HG02588 (cell line): ENCODE measurements at regions not wholly inside any gene's neighbourhood (a gene's known extent, or its start where the extent isn't known, plus 50 kb on each side); places are given as distances from the start of the nearest gene placed in this dataset.
A peak's percentile ranks its signal among the peaks of the same experiment; 100 is the strongest.

Source experiments
- ATAC-seq: cut with Tn5 transposase; IDR thresholded peaks from one replicate; pipeline ENCODE4 v1.9.1; 2021; ENCODE audit warnings: mild to moderate bottlenecking, moderate library complexity; ENCODE audit not compliant: unreplicated experiment

- ATAC-seq = no peak
These were observed 540.1 kb upstream of the SEMA6D start for GRCh38 chr15:47177177-47177576.

- ATAC-seq = no peak
These were observed 537.3 kb upstream of the SEMA6D start for GRCh38 chr15:47179988-47180387.

GRCh38 chr15:47182818-47183217, 534.5 kb upstream of the SEMA6D start:
- no peak for ATAC-seq

GRCh38 chr15:47184003-47184907, 533.0 kb upstream of the SEMA6D start:
- ATAC-seq = no peak

GRCh38 chr15:47184908-47185801, 532.1 kb upstream of the SEMA6D start:
- no peak for ATAC-seq

GRCh38 chr15:47186075-47186474, 531.2 kb upstream of the SEMA6D start:
- ATAC-seq = no peak

GRCh38 chr15:47188758-47189507, 528.4 kb upstream of the SEMA6D start:
- ATAC-seq = no peak

GRCh38 chr15:47194718-47195117, 522.6 kb upstream of the SEMA6D start:
- no peak for ATAC-seq

GRCh38 chr15:47196048-47196447, 521.3 kb upstream of the SEMA6D start:
- peak; percentile 91 for ATAC-seq

GRCh38 chr15:47203993-47204392, 513.3 kb upstream of the SEMA6D start:
- ATAC-seq = no peak

- ATAC-seq = no peak
These were observed 510.8 kb upstream of the SEMA6D start for GRCh38 chr15:47206358-47206978.

- ATAC-seq = no peak
These were observed 507.7 kb upstream of the SEMA6D start for GRCh38 chr15:47209591-47209990.

- no peak for ATAC-seq
These were observed 504.9 kb upstream of the SEMA6D start for GRCh38 chr15:47212222-47213010.

- no peak for ATAC-seq
These were observed 503.4 kb upstream of the SEMA6D start for GRCh38 chr15:47213883-47214282.

GRCh38 chr15:47218295-47218694, 499.0 kb upstream of the SEMA6D start:
- no peak for ATAC-seq

- ATAC-seq = no peak
These were observed 472.9 kb upstream of the SEMA6D start for GRCh38 chr15:47244361-47244760.

GRCh38 chr15:47246317-47246716, 471.0 kb upstream of the SEMA6D start:
- no peak for ATAC-seq

- no peak for ATAC-seq
These were observed 458.8 kb upstream of the SEMA6D start for GRCh38 chr15:47258521-47258920.

- no peak for ATAC-seq
These were observed 451.6 kb upstream of the SEMA6D start for GRCh38 chr15:47265686-47266085.

GRCh38 chr15:47266566-47266965, 450.7 kb upstream of the SEMA6D start:
- no peak for ATAC-seq
